ENCODE measurements at regions not wholly inside any gene's neighbourhood (a gene's known extent, or its start where the extent isn't known, plus 50 kb on each side); places are given as distances from the start of the nearest gene placed in this dataset.

DNA sequence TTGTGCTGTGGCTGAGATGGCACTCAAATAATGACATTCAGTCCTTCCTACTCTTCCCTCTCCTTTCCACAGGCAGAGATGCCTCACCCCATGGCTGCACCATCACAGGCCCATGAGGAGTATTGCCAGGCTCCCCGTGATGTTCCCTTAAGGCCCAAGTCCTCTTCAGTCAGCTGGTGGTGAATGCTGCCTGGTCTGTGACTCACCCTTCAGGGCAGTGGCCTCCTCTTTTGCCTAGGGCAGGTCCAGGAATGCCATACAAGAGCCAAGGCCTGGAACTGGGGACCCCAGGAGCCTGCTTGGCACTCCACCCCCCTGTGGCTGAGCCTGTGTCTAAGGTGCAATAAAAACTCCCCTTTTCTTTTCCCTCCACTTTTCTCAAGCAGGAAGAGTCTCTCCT is 144.2 kb upstream of the GEMIN8 start:
- TF ChIP-seq POLR2A (IDR thresholded peaks at IDR 0.05; ENCODE audit: extremely low read depth, insufficient read length) (no peak), CTCF (IDR thresholded peaks at IDR 0.05; ENCODE audit: low read depth, low read length) (no peak)
